GM18907 (cell line): ENCODE measurements at regions not wholly inside any gene's neighbourhood (a gene's known extent, or its start where the extent isn't known, plus 50 kb on each side); places are given as distances from the start of the nearest gene placed in this dataset.

Source experiments
- ATAC-seq: cut with Tn5 transposase; IDR thresholded peaks from one replicate; pipeline ENCODE4 v1.9.1; 2021; ENCODE audit warnings: mild to moderate bottlenecking, moderate library complexity; ENCODE audit not compliant: unreplicated experiment

- no peak for ATAC-seq
Observed at GRCh38 chr4:20443015-20443805, 191.5 kb downstream of the SLIT2 start.

- ATAC-seq = no peak
Observed at GRCh38 chr4:20444599-20445337, 193.1 kb downstream of the SLIT2 start.

- ATAC-seq = no peak
Observed at GRCh38 chr4:20445933-20446723, 194.4 kb downstream of the SLIT2 start.

- no peak for ATAC-seq
Observed at GRCh38 chr4:20447103-20447502, 195.4 kb downstream of the SLIT2 start.

GRCh38 chr4:20451986-20452385 lies 200.3 kb downstream of the SLIT2 start:
- no peak for ATAC-seq

GRCh38 chr4:20454515-20454914 lies 202.8 kb downstream of the SLIT2 start:
- ATAC-seq = no peak

- no peak for ATAC-seq
Observed at GRCh38 chr4:20456407-20456806, 204.7 kb downstream of the SLIT2 start.

GRCh38 chr4:20462426-20463175 lies 210.9 kb downstream of the SLIT2 start:
- ATAC-seq = no peak

GRCh38 chr4:20463176-20463430 lies 211.4 kb downstream of the SLIT2 start:
- no peak for ATAC-seq

GRCh38 chr4:20464381-20464780 lies 212.7 kb downstream of the SLIT2 start:
- no peak for ATAC-seq

GRCh38 chr4:20474119-20474518 lies 222.4 kb downstream of the SLIT2 start:
- no peak for ATAC-seq

- no peak for ATAC-seq
Observed at GRCh38 chr4:20478412-20478811, 221.8 kb upstream of the PACRGL start.

- no peak for ATAC-seq
Observed at GRCh38 chr4:20480165-20480947, 219.9 kb upstream of the PACRGL start.

GRCh38 chr4:20483416-20483815 lies 216.8 kb upstream of the PACRGL start:
- ATAC-seq = no peak

GRCh38 chr4:20486433-20486832 lies 213.8 kb upstream of the PACRGL start:
- ATAC-seq = no peak

- ATAC-seq = no peak
Observed at GRCh38 chr4:20487446-20487845, 212.8 kb upstream of the PACRGL start.

GRCh38 chr4:20487852-20488251 lies 212.4 kb upstream of the PACRGL start:
- ATAC-seq = no peak

GRCh38 chr4:20490734-20491133 lies 209.5 kb upstream of the PACRGL start:
- no peak for ATAC-seq

- no peak for ATAC-seq
Observed at GRCh38 chr4:20493761-20494353, 206.4 kb upstream of the PACRGL start.

- ATAC-seq = no peak
Observed at GRCh38 chr4:20496068-20496467, 204.2 kb upstream of the PACRGL start.
